ENCODE measurements at regions not wholly inside any gene's neighbourhood (a gene's known extent, or its start where the extent isn't known, plus 50 kb on each side); places are given as distances from the start of the nearest gene placed in this dataset.

DNA sequence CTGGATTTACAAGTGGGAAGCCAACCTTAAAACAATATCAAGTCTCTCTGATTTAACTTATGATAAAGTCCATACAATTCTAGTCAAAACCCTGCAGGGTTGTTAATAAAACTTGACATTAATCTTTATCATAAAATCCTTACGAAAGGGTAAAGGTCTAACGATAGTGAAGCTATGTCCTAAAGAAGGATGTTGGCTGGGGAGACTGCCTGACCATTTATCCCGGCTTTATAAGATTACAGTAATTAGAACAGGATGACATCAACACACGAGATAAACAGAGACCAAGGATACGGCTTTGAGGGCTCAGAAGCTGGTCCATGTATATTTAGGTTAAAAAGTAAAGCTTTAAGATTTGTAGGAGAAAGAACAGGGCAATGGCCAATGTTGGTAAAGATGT, 189.0 kb upstream of the COPS8 start:
- no peak for DNase-seq (ENCODE audit: insufficient read length, low spot score, missing footprints)
- Histone ChIP-seq H3K4me3 (ENCODE audit: insufficient read depth, low read length) (no peak overlapping the region), H3K79me2 (ENCODE audit: insufficient read depth, low read length) (no peaks in the 10 kb centered on the region), H3K27me3 (ENCODE audit: insufficient read depth, low read length) (peaks cover 6% of the 10 kb centered on the region), H2AFZ (ENCODE audit: low read length) (no peak overlapping the region), H3K4me1 (ENCODE audit: insufficient read depth, low read length) (no peaks in the 10 kb centered on the region), H3K9me3 (ENCODE audit: low read depth, low read length) (no peaks in the 10 kb centered on the region), H3K36me3 (ENCODE audit: insufficient read depth, low read length) (no peaks in the 10 kb centered on the region), H3K4me2 (ENCODE audit: insufficient read depth, low read length) (no peak overlapping the region), H3K27ac (ENCODE audit: low read depth, low read length) (no peak overlapping the region), H4K20me1 (ENCODE audit: insufficient read depth, low read length) (no peaks in the 10 kb centered on the region)
- TF ChIP-seq, protein P1, sequence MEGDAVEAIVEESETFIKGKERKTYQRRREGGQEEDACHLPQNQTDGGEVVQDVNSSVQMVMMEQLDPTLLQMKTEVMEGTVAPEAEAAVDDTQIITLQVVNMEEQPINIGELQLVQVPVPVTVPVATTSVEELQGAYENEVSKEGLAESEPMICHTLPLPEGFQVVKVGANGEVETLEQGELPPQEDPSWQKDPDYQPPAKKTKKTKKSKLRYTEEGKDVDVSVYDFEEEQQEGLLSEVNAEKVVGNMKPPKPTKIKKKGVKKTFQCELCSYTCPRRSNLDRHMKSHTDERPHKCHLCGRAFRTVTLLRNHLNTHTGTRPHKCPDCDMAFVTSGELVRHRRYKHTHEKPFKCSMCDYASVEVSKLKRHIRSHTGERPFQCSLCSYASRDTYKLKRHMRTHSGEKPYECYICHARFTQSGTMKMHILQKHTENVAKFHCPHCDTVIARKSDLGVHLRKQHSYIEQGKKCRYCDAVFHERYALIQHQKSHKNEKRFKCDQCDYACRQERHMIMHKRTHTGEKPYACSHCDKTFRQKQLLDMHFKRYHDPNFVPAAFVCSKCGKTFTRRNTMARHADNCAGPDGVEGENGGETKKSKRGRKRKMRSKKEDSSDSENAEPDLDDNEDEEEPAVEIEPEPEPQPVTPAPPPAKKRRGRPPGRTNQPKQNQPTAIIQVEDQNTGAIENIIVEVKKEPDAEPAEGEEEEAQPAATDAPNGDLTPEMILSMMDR (IDR thresholded peaks at IDR 0.05; ENCODE audit: extremely low read depth, low read depth, low read length): no peak

DNA sequence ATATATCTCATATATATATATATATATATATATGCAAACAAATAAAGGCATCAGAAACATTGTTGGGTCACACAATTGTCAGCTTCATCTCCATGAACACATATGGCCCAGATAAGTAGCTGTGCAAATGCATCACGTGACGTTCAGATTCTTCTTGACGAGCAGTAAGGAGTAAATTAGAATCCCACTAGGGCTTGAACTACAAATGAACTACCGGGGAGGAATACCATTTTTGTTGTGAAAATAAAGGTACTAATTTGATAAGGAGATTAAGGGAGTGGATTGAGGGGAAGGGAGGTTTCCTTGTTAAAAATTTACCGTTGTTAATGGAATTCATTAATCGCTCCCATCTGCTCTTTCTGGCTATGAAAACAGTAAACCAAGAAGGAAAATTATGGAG, 186.5 kb upstream of the COPS8 start:
- TF ChIP-seq, protein P1 (IDR thresholded peaks at IDR 0.05; ENCODE audit: extremely low read depth, low read depth, low read length): no peak
- Histone ChIP-seq H3K4me2 (ENCODE audit: insufficient read depth, low read length) (no peak overlapping the region), H3K27me3 (ENCODE audit: insufficient read depth, low read length) (peaks cover 15% of the 10 kb centered on the region), H3K79me2 (ENCODE audit: insufficient read depth, low read length) (no peaks in the 10 kb centered on the region), H3K27ac (ENCODE audit: low read depth, low read length) (no peak overlapping the region), H4K20me1 (ENCODE audit: insufficient read depth, low read length) (no peaks in the 10 kb centered on the region), H3K9me3 (ENCODE audit: low read depth, low read length) (no peaks in the 10 kb centered on the region), H3K4me1 (ENCODE audit: insufficient read depth, low read length) (no peaks in the 10 kb centered on the region), H3K4me3 (ENCODE audit: insufficient read depth, low read length) (no peak overlapping the region), H3K36me3 (ENCODE audit: insufficient read depth, low read length) (no peaks in the 10 kb centered on the region), H2AFZ (ENCODE audit: low read length) (no peak overlapping the region)
- no peak for DNase-seq (ENCODE audit: insufficient read length, low spot score, missing footprints)

DNA sequence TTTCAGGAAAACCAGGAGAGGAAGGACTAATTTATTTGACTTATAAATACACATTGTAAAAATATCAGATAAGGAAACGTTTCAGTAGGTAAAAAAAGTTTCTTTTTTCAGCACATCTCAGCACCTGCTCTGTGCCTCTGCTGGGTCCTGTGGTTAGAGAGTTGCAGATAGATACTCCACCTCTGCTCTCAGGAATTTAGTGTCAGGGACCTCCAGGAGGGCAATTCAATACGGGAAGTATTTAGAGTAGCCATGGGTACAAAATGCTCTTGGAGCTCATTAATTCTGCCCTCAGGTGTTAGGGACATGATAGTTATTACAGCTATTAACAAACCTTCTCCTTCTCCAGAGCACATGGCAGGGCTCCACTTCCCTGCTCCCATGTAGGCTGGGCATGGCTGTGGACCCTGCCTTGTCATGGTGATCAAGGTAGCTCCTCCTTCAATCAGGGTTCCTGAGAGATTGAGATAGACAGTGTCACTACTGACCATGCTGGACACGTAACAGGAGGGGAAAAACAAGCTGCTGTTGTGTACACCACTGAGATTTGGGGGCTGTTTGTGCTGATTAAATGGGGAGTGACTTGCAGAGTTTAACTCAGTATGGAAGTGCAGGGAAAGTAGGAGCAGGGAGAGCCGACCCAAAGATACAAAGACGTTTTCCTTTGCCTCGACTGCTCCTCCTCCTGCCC, 185.6 kb upstream of the COPS8 start:
- TF ChIP-seq, protein P1 (IDR thresholded peaks at IDR 0.05; ENCODE audit: extremely low read depth, low read depth, low read length): no peak
- no peaks in the 10 kb centered on the region for H3K4me1 ChIP-seq (ENCODE audit: insufficient read depth, low read length)
- H3K79me2 ChIP-seq (ENCODE audit: insufficient read depth, low read length): no peaks in the 10 kb centered on the region
- no peak overlapping the region for H2AFZ ChIP-seq (ENCODE audit: low read length)
- H3K4me3 ChIP-seq (ENCODE audit: insufficient read depth, low read length): no peak overlapping the region
- H3K9me3 ChIP-seq (ENCODE audit: low read depth, low read length): no peaks in the 10 kb centered on the region
- no peak overlapping the region for H3K27ac ChIP-seq (ENCODE audit: low read depth, low read length)
- H3K27me3 ChIP-seq (ENCODE audit: insufficient read depth, low read length): peaks cover 18% of the 10 kb centered on the region
- no peak for DNase-seq (ENCODE audit: insufficient read length, low spot score, missing footprints)
- no peaks in the 10 kb centered on the region for H3K36me3 ChIP-seq (ENCODE audit: insufficient read depth, low read length)
- H3K4me2 ChIP-seq (ENCODE audit: insufficient read depth, low read length): no peak overlapping the region
- no peaks in the 10 kb centered on the region for H4K20me1 ChIP-seq (ENCODE audit: insufficient read depth, low read length)

DNA sequence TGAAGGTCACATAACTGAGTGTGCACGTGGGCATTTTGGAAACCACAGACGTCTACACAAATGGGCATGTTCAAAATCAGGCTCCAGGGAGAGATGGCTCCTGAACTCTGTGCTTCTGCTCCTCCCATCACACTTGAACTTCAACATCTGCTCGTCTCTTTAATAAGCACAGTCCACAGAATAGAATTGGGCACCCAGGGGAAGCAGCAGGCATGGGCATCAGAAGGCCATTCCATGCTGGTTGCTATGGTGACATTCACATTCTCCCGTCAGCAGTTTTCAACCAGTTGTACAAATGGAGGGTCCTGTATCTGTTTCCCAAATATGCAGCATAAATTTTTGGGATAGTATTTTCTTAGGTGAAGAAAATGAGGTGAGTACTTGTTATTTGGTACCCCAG, 183.7 kb upstream of the COPS8 start:
- TF ChIP-seq, protein P1 (IDR thresholded peaks at IDR 0.05; ENCODE audit: extremely low read depth, low read depth, low read length): no peak
- Histone ChIP-seq H3K27ac (ENCODE audit: low read depth, low read length) (no peak overlapping the region), H3K4me1 (ENCODE audit: insufficient read depth, low read length) (no peaks in the 10 kb centered on the region), H3K4me3 (ENCODE audit: insufficient read depth, low read length) (no peak overlapping the region), H3K9me3 (ENCODE audit: low read depth, low read length) (no peaks in the 10 kb centered on the region), H3K36me3 (ENCODE audit: insufficient read depth, low read length) (no peaks in the 10 kb centered on the region), H2AFZ (ENCODE audit: low read length) (no peak overlapping the region), H4K20me1 (ENCODE audit: insufficient read depth, low read length) (no peaks in the 10 kb centered on the region), H3K27me3 (ENCODE audit: insufficient read depth, low read length) (peaks cover 24% of the 10 kb centered on the region), H3K4me2 (ENCODE audit: insufficient read depth, low read length) (no peak overlapping the region), H3K79me2 (ENCODE audit: insufficient read depth, low read length) (no peaks in the 10 kb centered on the region)
- no peak for DNase-seq (ENCODE audit: insufficient read length, low spot score, missing footprints)
